ENCODE measurements at regions not wholly inside any gene's neighbourhood (a gene's known extent, or its start where the extent isn't known, plus 50 kb on each side); places are given as distances from the start of the nearest gene placed in this dataset.

DNA sequence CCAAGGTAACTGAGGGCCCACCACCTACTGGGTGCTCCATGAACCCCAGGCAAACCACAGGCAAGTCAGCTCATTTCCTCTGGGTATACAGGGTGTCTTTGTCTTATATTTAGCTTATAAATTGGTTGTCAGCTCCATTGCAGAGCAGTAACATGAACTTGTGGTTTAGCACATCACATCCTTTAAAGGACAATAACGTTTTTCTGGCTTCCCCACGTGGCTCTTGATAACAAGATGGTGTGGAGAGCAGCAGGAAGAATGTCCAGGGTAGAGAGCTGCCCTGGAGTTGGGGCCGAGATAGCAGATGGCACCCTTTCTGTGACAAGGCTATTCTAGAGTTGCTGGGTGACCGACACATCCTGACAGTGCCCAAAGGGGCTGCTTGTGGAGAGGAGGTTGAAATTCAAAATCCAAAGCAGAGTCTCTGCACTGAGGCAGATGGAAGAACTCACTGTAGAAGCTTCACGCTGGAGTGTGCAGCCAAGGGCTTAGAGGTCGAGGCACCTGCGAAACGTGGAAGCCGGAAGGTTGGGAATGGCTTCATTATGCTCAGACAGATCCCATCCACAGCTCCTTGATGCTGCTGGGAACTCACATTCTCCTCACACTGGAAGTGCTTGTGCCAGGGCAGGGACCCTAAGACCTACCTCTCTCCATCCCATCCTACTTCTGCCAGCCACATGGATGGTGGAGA lies 133.0 kb upstream of the FRY start:
- DNase-seq (no peak), ATAC-seq (no peak)

GRCh38 chr13:31901985-31902384 lies 129.6 kb upstream of the FRY start:
- no peak for DNase-seq
- no peak for ATAC-seq

DNA sequence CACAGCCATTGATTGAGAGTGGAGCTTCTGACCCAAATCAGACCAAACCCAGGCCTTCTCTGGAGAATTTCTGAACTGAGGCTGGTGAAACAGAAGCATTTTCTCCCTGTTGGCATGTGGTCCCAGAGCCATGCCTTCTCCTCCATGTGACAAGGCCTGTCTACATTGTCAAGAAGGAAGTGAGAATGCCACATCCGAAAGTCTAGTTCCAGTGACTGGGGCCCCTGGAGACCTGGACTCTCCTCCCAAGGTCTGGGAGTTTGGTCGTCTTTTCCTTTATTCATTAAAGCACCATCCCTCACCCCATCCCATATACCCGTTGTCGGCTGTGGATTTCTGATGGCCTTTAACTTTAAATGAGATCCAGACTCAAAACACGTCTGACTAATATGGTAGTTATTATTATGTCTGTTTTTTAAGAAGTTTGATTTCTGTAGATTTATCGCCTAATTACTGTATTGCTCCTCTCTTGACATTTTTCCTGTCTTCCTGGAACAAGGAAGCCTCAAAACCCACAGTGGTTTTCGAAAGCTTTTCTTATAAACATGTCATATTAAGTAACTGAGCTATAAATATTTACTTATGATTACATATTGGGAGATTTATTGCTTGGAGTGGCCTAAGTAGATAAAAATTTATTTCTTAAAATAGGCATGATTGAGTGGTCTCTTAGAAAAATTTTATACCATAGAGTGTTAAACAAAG lies 128.3 kb upstream of the FRY start:
- no peak for ATAC-seq
- DNase-seq = no peak

GRCh38 chr13:31904941-31905824 lies 126.4 kb upstream of the FRY start:
- ATAC-seq = no peak

DNA sequence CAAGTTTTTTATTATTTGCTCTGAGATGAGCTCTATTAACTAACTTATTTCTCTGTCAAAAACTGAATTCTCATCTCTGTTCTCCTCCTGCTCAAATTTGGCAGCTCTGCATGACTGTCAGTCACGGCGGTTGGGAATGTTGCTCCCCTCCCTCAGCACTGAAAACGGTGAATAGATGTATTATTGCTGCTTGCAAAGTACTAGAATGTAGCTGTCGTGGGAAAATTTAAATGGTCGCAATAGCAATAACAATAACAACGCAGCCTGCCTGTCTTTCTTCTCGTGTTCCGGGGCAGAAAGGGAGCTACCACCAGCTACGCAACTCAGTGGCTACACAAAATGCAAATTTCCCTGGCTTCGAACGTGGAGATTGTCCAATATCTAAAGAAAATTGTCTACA lies 125.6 kb upstream of the FRY start:
- ATAC-seq (no peak), DNase-seq (no peak)

More at GRCh38 chr13:31904941-31905824, 126.4 kb upstream of the FRY start:
- DNase-seq = no peak

GRCh38 chr13:31908696-31909411 lies 122.7 kb upstream of the FRY start:
- no peak for DNase-seq
- no peak for ATAC-seq

DNA sequence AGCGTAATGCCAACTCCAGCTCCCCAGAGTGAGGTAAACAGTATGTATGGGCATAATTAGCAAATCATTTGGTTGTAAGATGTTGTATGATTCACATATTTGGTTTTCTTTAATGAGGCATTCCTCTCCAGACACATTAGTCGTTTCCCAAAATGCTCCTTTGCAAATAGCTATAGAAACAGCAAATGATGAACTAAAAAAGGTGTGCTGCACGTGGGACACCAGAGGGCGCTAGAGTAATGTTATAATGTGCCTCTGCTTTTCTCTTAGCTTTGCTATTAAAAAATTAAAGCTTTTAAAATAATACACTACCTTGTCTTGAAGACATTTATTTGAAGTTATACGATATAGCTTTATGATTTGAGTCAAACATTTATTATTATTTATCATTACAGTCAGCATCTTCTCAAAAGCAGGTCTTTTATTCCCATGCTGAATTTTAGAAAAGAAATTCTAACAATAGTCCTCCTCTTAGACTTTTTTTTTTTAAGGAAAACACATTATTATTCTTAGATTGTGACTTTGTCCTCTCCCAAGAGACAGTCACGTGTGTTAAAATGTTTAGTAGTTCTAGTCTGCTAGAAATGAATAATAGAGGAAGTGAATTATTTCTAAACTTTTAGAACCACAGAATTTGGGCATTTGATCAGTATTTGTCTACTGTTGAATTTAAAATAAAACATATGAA lies 121.6 kb upstream of the FRY start:
- ATAC-seq = no peak
- DNase-seq = peak; percentile 50

DNA sequence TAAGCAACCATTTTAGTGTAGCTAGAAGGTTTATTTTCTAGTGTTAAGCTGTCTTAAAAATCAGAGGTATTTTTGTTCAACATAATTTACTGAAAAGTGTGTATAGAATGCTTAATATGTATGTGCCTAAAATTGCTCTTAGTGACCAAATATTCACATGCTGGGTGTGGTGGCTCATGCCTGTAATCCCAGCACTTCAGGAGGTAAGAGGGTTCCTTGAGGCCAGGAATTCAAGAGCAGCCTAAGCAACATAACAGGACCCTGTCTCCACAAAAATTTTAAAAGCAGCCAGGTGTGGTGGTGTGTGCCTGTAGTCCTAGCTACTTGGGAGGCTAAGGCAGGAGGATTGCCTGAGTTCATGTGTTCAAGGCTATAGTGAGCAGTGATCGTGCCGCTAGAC lies 120.9 kb upstream of the FRY start:
- DNase-seq (no peak), ATAC-seq (no peak)

DNA sequence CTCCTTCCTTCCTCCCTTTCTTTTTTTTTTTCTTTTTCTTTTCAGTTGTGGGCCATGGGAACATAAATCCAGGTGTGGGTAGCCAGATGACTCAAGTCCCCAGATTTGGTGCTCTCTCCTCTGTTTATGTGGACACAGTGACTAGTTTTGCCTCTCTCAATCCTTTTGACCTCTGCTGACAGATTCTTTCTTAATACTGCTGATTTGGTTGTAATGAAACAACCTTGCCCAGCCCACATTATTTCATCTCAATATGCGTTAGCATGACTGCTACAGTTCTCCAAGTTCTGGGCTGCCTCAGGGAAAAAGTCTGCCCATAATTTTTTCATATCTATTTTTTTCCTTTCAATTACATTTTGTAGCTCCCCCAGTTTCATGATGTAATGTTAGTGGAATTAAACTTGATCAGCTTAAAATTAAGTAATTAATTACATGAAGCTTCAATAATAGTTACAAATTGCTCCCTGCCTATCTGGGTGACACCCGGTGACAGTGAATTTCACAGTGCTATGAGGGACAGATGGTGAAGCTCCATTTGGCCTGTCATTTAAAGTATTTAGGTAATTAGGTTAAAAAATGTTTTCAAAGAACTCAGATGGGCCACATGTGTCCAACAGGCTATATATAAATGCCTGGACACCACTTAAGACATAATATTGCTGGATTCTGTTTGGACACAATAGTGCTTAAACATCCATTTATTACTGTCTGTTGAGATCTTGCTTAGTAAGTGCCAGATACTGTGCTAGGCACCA lies 118.8 kb upstream of the FRY start:
- DNase-seq = no peak
- no peak for ATAC-seq

GRCh38 chr13:31913459-31913858 lies 118.1 kb upstream of the FRY start:
- no peak for DNase-seq
- no peak for ATAC-seq

DNA sequence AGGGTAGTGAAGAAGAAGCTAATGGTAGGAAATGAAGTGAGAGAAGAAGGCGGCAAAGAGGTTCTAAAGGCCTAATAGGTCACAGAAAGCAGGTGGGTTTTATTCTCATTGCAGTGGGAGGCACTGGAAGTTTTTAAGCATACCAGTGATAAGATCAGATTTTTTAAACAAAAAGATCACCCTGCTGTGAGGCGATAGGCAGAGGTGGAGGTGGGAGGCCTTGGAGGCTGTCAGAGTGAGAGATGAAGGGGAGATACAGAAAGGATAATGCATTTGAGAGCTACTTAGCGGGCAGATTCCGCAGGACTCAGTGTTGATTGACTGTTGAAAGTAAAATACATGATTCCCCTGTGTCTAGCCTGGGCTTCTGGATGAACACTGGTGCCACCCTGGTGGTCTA lies 116.7 kb upstream of the FRY start:
- no peak for DNase-seq
- ATAC-seq = no peak

DNA sequence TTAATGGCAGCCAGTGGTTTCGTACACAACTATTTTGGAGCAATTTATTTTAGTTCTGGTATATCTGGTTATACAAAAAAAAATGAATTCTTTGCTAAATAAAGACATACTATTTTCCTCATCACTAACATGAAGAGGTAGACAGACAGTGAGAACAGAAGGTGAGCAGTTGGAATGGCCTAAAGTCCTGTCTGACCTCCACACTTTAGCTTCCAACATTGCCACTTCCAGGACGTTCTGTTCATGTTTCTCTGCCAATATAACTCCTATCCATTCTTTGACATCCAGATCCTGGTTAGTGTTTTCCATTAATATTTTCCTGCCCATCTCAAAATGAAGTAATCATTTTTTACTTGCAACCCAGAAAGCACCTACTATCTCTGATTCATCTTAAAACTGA lies 112.9 kb upstream of the FRY start:
- DNase-seq (no peak), ATAC-seq (no peak)

DNA sequence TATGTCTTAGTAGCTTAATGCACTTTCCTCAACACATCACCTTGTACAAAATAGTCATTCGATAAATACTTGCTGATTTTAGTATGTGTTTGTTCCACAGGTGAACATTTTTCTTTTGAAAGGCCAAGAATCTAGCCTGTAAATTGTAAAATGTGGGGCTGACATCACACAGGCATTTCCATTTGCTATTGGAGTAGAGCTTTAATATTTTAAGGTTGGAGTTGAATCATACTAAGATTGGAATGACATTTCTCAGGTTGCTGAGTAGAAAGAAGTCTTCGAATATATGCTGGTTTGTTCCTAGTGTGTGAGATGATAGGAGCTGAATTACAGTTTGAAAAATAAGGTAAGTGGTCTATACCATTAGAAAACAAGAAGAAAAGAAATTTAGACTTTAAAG lies 112.3 kb upstream of the FRY start:
- DNase-seq = no peak

GRCh38 chr13:31919971-31920726 lies 111.4 kb upstream of the FRY start:
- ATAC-seq (no peak), DNase-seq (no peak)

More for the DNA sequence above, 112.3 kb upstream of the FRY start:
- ATAC-seq = no peak

- ATAC-seq (no peak), DNase-seq (no peak)
Observed at GRCh38 chr13:31920727-31921100, 110.9 kb upstream of the FRY start.

DNA sequence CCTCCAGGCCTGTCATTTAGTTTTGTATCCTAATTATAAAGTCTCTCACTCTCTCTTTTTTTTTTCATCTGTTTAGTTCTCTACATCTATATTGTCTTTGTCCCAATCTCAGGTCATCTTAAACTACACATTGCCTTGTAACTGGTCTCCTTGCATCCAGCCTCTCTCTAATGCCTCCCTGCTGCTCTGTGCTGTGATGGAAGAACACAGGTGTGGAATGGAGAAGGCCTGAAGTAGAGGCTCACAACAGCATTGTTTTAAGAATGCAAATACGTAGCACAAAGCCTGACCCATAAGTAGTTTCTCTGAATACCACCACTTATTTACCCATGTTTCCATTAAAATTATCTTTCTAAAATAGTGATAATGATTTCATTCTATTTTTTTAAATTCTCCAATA lies 108.8 kb upstream of the FRY start:
- DNase-seq (no peak), ATAC-seq (no peak)

- DNase-seq (no peak), ATAC-seq (no peak)
Observed at GRCh38 chr13:31923134-31923763, 108.3 kb upstream of the FRY start.

DNA sequence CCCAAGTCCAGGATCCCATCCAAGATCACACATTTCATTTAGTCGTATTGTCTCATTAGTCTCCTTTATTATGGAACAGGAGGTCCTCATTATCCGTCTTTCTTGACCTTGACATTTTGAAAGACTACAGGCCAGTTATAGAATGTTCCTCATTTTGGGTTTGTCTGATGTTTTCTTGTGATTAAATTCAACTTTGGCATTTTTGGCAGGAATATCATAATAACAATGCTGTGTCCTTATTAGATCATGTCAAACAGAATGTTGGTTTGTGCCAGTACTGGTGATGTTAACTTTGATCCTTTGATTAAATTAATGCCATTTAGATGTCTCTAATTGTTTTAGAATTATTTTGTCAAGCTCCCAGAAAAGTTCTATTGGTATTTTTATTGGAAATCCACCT lies 106.5 kb upstream of the FRY start:
- DNase-seq (no peak), ATAC-seq (no peak)

- DNase-seq = no peak
- ATAC-seq = no peak
Observed at GRCh38 chr13:31927219-31927653, 104.3 kb upstream of the FRY start.

Data from stimulated activated naive CD8-positive, alpha-beta T cell treated with anti-CD3 and anti-CD28 coated beads, Interleukin-15, Interleukin-2, amounts not matched to agents 100 U/mL and 50 U/mL, for 24 hours (primary cell).